GM06990 (cell line): ENCODE measurements at regions not wholly inside any gene's neighbourhood (a gene's known extent, or its start where the extent isn't known, plus 50 kb on each side); places are given as distances from the start of the nearest gene placed in this dataset.

ENCODE experiments used
- DNase-seq: peaks from one replicate; pipeline ENCODE4 v3.0.0-alpha.2; 2011; ENCODE audit not compliant: insufficient read length; ENCODE audit errors: extremely low read depth
- H3K27me3 ChIP-seq: replicated peaks from 2 replicates; pipeline ENCODE4 v1.6.0; 2011; ENCODE audit warnings: low read length; ENCODE audit not compliant: control insufficient read depth, insufficient read depth
- H3K36me3 ChIP-seq: 2 replicates; pipeline ENCODE4 v1.5.1; 2011; ENCODE audit warnings: low read length; ENCODE audit not compliant: control insufficient read depth, insufficient read depth
- H3K4me3 ChIP-seq: replicated peaks from 2 replicates; pipeline ENCODE4 v1.5.1; 2011; ENCODE audit warnings: low read depth, mild to moderate bottlenecking, control low read depth, low read length
- TF ChIP-seq, protein P1 (sequence below): IDR thresholded peaks from 2 replicates; pipeline ENCODE4 v1.5.1; 2011; ENCODE audit warnings: low read length, control low read depth, mild to moderate bottlenecking, inconsistent platforms; ENCODE audit not compliant: insufficient read depth, poor library complexity, severe bottlenecking

GRCh38 chr7:45389073-45389872 is 184.9 kb upstream of the ADCY1 start:
- Histone ChIP-seq H3K4me3 (no peak overlapping the region), H3K36me3 (no peaks in the 10 kb centered on the region), H3K27me3 (no peaks in the 10 kb centered on the region)
- TF ChIP-seq, protein P1, sequence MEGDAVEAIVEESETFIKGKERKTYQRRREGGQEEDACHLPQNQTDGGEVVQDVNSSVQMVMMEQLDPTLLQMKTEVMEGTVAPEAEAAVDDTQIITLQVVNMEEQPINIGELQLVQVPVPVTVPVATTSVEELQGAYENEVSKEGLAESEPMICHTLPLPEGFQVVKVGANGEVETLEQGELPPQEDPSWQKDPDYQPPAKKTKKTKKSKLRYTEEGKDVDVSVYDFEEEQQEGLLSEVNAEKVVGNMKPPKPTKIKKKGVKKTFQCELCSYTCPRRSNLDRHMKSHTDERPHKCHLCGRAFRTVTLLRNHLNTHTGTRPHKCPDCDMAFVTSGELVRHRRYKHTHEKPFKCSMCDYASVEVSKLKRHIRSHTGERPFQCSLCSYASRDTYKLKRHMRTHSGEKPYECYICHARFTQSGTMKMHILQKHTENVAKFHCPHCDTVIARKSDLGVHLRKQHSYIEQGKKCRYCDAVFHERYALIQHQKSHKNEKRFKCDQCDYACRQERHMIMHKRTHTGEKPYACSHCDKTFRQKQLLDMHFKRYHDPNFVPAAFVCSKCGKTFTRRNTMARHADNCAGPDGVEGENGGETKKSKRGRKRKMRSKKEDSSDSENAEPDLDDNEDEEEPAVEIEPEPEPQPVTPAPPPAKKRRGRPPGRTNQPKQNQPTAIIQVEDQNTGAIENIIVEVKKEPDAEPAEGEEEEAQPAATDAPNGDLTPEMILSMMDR, result no peak
- no peak for DNase-seq

DNA sequence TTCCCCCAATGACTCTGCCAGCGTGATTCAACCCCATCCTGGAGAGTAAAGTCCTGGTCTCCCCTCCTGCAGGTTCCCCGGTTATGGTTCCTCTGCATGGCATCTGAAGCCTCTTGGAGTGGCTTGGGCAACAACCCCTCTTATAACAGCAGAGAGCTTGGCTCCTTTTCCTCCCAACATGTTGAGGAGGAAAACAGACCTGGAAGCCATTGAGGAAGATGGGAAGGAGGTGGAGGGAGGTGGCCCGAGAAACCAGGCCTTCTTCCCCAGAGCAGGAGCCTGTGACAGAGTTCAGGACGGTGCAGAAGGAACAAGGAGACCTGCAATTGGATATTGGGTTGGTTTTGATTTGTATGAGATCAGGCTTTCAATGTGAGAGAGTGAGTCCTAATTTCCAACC is 184.0 kb upstream of the ADCY1 start:
- no peaks in the 10 kb centered on the region for H3K27me3 ChIP-seq
- no peak for DNase-seq
- H3K36me3 ChIP-seq, result no peaks in the 10 kb centered on the region
- no peak overlapping the region for H3K4me3 ChIP-seq
- TF ChIP-seq, protein P1, result no peak

GRCh38 chr7:45390731-45391130 is 183.4 kb upstream of the ADCY1 start:
- H3K36me3 ChIP-seq, result no peaks in the 10 kb centered on the region
- TF ChIP-seq, protein P1, result no peak
- no peak overlapping the region for H3K4me3 ChIP-seq
- no peak for DNase-seq
- no peaks in the 10 kb centered on the region for H3K27me3 ChIP-seq

DNA sequence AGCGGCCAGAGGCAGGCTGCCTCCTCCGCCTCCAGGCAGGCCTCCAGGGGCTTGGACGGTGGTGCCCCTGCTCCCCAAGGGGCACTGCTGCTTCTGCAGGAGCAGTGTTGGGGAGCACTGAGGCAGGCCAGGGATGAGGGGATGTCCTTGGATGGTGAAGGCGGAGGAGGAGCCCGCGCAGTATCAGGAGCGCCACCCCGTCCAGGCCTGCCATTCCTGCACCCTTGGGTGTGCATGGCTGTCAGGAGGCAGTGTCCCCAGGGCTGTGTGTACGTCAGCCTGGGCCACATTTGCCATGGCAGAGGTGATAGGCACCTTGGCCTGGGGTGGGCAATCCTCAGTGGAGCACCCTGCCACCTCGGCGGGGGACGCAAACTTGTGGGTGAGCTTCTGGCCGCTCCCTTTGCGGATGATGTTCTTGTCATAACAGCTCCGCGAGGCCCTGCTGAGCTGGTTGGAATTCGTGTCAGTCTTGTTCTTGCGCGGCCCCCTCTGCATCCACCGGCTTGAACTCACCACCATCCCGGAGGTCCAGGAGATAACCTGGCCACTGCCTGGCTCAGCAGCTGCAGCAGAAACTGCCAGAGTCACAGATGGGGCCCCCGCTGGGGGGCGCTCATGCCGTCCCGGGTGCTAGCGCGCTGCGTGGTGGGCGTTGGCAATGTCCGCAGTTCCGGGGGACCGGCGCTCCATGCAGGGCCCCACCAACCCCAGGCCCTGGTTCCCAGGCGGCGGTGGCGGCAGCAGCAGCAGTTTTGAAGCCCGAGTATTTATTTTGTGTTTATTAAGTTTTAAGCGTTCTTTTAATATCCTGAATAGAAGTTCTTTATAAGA is 182.3 kb upstream of the ADCY1 start:
- Histone ChIP-seq H3K36me3 (no peaks in the 10 kb centered on the region), H3K27me3 (no peaks in the 10 kb centered on the region), H3K4me3 (no peak overlapping the region)
- TF ChIP-seq, protein P1, result no peak
- no peak for DNase-seq

DNA sequence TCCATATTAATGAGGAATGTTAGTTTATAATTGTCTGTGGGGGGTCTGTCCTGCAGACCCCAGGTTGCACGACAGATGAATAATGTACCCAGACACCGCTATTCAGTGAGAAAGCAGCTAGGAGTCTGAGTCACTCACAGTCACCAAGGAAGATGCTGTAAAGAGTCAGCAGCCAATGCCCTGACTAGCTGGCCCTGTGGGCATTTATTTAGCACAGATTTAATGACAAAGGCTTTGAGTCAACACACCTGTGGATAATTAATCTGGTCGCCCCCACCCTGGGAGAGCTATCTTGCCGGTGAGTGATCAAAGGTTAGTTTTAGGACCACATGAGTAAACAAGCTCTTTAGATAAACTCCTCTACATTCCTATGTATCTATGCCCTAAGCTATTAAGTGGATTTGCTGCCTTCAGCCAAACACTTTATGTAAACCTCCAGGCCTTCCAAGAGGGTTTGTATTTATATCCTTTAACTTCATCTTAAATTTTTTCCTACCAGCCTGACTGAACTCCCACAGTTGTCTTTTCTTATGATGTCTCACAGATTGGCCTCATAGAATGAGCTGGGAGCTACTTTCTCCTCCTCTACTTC is 180.0 kb upstream of the ADCY1 start:
- no peak overlapping the region for H3K4me3 ChIP-seq
- TF ChIP-seq, protein P1, result no peak
- no peak for DNase-seq
- no peaks in the 10 kb centered on the region for H3K36me3 ChIP-seq
- no peaks in the 10 kb centered on the region for H3K27me3 ChIP-seq
